HFF-Myc (cell line): ENCODE measurements at regions not wholly inside any gene's neighbourhood (a gene's known extent, or its start where the extent isn't known, plus 50 kb on each side); places are given as distances from the start of the nearest gene placed in this dataset.
"Not testable (repeated sequence)": the region's sequence is repeated elsewhere in the genome, so short reads cannot be mapped to it uniquely, and the experiment has no call there.

ENCODE experiments used
- DNase-seq: peaks from one replicate; pipeline ENCODE4 v3.0.0-alpha.2; 2011; ENCODE audit warnings: low read depth; ENCODE audit errors: extremely low read depth
- H3K4me3 ChIP-seq: replicated peaks from 2 replicates; pipeline ENCODE4 v1.5.1; 2011; ENCODE audit warnings: low read depth, mild to moderate bottlenecking, control low read depth, low read length
- TF ChIP-seq, protein P1 (sequence below): IDR thresholded peaks from 2 replicates; pipeline ENCODE4 v1.5.1; 2012; ENCODE audit warnings: mild to moderate bottlenecking, low read depth, low read length, control low read depth; ENCODE audit errors: missing control alignments

DNA sequence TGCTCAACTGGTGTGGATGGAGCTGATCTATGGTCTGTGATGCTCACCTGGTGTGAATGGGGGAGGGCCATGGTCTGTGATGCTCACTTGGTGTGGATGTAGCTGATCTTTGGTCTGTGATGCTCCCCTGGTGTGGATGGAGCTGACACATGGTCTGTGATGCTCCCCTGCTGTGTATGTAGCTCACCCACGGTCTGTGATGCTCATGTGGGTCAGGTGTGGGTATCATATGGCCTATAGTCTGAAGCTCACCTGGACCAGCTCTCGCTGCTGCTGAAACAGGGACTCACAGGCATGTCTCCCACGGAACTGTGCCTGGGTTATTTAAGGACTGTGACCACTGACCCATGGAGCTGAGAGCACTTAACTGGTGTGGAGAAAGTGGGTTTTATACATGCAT is 109.7 kb downstream of the CRLF2 start:
- H3K4me3 ChIP-seq = no peak overlapping the region
- TF ChIP-seq, protein P1, sequence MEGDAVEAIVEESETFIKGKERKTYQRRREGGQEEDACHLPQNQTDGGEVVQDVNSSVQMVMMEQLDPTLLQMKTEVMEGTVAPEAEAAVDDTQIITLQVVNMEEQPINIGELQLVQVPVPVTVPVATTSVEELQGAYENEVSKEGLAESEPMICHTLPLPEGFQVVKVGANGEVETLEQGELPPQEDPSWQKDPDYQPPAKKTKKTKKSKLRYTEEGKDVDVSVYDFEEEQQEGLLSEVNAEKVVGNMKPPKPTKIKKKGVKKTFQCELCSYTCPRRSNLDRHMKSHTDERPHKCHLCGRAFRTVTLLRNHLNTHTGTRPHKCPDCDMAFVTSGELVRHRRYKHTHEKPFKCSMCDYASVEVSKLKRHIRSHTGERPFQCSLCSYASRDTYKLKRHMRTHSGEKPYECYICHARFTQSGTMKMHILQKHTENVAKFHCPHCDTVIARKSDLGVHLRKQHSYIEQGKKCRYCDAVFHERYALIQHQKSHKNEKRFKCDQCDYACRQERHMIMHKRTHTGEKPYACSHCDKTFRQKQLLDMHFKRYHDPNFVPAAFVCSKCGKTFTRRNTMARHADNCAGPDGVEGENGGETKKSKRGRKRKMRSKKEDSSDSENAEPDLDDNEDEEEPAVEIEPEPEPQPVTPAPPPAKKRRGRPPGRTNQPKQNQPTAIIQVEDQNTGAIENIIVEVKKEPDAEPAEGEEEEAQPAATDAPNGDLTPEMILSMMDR = no peak
- DNase-seq = no peak

DNA sequence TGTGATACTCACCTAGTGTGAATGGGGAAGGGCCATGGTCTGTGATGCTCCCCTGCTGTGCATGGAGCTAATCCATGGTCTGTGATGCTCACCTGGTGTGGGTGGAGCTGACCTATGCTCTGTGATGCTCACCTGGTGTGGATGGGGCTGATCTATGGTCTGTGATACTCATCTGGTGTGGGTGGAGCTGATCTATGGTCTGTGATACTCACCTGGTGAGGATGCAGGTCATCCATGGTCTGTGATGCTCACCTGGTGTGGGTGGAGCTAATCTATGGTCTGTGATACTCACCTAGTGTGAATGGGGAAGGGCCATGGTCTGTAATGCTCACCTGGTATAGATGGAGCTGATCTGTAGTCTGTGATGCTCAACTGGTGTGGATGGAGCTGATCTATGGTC is 110.2 kb downstream of the CRLF2 start:
- not testable (repeated sequence) for DNase-seq, H3K4me3 ChIP-seq

DNA sequence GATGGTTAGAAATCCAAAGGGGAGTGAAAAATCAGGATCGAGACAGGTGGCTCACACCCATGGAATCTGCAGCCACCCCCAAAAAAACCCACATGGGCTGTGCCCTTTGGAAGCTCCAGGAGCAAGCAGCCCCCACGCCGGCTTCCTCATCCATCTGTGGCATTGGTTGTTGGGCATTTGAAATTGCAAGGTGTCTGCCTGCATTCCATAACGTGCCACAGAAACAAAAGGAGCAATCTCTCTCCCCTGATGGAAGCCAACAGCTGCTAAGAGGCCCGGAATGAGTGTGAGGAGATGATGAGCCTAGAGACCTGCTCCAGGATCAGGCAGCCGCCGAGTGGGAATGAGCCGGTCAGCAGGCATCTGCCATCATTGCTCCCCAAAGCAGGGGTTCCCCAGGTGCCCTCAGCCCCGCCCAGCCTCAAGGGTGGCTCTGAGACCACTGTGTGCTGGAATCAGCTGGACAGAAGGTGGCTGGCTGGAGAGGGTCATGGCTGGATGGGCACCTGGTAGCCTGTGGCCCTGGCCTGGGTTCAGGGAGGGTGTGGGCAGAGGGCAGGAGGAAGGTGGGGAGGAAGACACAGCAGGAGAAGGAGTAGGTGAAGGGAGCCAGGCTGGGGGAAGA is 113.2 kb downstream of the CRLF2 start:
- H3K4me3 ChIP-seq = no peak overlapping the region
- no peak for DNase-seq
- TF ChIP-seq, protein P1 = no peak

DNA sequence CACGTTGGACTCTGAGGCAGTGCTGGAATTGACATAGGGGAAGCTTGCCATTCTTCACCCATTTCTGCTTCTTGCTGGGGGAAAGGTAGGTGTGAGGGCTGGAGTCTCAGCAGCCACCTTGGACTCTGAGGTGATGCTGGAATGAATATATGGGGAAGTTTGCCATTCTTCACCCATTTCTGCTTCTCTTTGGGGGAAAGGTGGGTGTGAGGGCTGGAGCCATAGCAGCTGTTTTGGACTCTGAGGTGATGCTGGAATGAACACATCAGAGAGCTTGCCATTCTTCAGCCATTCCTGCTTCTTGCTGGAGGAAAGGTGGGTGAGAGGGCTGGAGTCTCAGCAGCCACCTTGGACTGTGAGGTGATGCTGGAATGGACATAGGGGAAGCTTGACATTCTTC is 115.1 kb downstream of the CRLF2 start:
- TF ChIP-seq, protein P1 = no peak
- no peak for DNase-seq
- no peak overlapping the region for H3K4me3 ChIP-seq

DNA sequence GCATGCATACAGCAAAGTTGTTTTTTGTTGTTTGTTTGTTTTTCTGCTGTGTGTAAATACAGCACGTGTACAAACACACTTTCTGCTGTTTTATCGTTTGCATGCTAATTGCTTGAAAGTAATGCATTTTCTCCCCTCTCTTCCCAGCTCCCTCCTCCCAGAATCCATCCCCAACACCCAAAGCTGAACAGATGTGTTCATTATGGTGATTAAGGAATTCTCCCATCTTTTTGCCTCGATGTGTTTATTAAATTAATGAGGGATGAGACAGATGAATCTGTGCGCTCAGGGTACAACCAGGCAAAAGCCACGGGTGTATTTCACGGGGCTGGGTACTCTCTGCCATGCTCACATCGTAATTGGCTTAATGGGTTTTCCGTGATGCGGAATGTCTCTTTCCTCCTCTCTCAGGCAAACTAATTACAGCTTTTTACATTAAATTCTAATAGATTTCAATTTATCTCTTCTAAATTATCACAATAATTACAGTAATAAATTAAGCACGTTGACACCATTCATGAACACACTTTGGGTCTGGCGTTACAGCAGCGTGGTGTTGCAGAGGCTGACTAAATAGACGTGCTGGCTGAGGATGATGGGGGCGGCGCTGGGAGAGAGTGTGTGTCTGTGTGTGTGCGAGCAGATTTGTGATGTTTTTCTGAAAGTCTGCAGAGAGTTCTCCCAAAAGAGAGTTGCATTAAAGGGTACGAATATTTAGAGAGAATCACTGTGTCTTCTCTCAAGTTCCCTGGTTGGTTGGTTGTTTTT is 117.7 kb downstream of the CRLF2 start:
- no peak overlapping the region for H3K4me3 ChIP-seq
- TF ChIP-seq, protein P1 = no peak
- no peak for DNase-seq

DNA sequence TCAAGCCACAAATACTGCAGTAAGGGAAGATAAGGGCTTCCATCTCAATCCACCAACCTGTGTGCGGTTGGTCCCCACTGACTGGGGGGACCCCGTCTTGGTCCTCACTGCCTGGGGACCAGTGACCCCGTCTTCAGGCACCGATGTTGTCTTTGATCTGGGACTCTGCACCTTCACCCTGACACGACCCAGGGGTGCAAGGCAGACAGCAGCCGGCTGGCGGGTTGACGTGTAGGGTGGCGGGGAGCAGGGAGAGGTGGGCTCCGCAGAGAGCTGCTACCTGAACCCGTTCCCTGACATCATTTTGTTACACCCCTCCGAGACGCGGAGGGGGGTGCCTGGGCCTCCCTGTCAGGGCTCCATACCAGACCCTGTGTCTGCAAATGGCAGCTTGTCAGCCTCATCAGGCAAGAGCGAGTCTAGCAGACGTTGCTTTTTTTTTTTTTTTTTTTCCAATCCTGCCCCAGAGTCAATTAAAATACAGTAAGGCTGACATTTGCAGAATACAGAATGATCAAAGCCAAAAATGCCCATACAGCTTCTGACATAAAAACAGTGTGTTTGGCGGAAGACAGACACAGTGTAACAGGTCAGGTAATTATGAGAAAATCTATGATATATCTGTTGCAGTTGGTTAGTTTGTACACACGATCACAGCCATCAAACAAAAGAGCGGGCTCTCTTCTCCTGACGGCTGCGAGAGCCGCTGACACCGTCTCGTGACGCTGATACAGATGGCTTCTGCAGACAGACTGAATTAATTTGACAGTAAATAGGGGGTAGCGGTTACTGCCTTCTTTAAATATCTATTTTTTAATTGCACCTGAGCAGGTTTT is 118.6 kb downstream of the CRLF2 start:
- DNase-seq = no peak
- no peak overlapping the region for H3K4me3 ChIP-seq
- TF ChIP-seq, protein P1 = no peak

DNA sequence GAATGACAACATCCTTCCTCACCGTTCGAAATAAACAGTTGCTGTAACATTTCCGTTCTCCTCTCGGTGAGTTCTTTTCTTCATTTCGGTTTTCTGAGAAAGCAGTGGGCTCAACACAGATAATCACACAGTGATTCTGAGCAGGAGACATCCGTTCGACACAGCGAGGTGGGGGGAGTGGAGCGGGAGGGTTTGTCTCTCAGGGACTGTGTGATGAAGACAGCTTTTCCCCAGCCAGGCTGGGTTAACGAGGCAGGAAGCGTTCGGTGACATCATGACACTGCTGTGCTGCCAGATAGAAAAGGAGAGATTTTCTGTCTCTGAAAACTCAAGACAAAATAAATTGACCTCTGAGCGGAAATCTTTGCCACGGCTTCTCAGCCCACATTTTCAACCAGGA is 119.3 kb downstream of the CRLF2 start:
- TF ChIP-seq, protein P1 = no peak
- DNase-seq = no peak
- no peak overlapping the region for H3K4me3 ChIP-seq
